ENCODE measurements at regions not wholly inside any gene's neighbourhood (a gene's known extent, or its start where the extent isn't known, plus 50 kb on each side); places are given as distances from the start of the nearest gene placed in this dataset.

GRCh38 chr3:21073561-21073960 lies 677.4 kb downstream of the ZNF385D start:
- TF ChIP-seq, protein P1, sequence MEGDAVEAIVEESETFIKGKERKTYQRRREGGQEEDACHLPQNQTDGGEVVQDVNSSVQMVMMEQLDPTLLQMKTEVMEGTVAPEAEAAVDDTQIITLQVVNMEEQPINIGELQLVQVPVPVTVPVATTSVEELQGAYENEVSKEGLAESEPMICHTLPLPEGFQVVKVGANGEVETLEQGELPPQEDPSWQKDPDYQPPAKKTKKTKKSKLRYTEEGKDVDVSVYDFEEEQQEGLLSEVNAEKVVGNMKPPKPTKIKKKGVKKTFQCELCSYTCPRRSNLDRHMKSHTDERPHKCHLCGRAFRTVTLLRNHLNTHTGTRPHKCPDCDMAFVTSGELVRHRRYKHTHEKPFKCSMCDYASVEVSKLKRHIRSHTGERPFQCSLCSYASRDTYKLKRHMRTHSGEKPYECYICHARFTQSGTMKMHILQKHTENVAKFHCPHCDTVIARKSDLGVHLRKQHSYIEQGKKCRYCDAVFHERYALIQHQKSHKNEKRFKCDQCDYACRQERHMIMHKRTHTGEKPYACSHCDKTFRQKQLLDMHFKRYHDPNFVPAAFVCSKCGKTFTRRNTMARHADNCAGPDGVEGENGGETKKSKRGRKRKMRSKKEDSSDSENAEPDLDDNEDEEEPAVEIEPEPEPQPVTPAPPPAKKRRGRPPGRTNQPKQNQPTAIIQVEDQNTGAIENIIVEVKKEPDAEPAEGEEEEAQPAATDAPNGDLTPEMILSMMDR (conservative IDR thresholded peaks at IDR 0.05 in 1 of 2, IDR thresholded peaks at IDR 0.05 in 1 of 2; ENCODE audit: low read depth in 1 of 2, low read length in 2 of 2), result no peak
- no peak for TF ChIP-seq EZH2 (IDR thresholded peaks at IDR 0.05; ENCODE audit: low read length, missing control alignments)

Measured in fibroblast of lung (primary cell).